ENCODE measurements at regions not wholly inside any gene's neighbourhood (a gene's known extent, or its start where the extent isn't known, plus 50 kb on each side); places are given as distances from the start of the nearest gene placed in this dataset.

- H3K4me1 Mint-ChIP-seq = no peaks in the 10 kb centered on the region
- no peaks in the 10 kb centered on the region for H3K9me3 ChIP-seq
- H3K36me3 Mint-ChIP-seq = no peaks in the 10 kb centered on the region
- DNase-seq (no peak), ATAC-seq (replicated peaks in 1 of 4) (no peak)
- H3K27ac Mint-ChIP-seq = no peak overlapping the region
- POLR2A ChIA-PET = interaction anchor here in 1 of 2 donors (0.6 kb wide), 1 partner anchor 124 kb away, joined by 3 read pairs; no protein-coding TSS in a partner anchor
- no peaks in the 10 kb centered on the region for H3K27me3 Mint-ChIP-seq
- no peak overlapping the region for H3K27ac ChIP-seq (ENCODE audit: low read length)
- no peak overlapping the region for H3K4me3 Mint-ChIP-seq
- H3K4me1 ChIP-seq (ENCODE audit: control insufficient read depth in 1 of 2, extremely low read depth in 1 of 2, insufficient read depth in 2 of 2, low read length in 2 of 2) = no peaks in the 10 kb centered on the region
- no peaks in the 10 kb centered on the region for H3K36me3 ChIP-seq (ENCODE audit: control insufficient read depth in 2 of 2, extremely low read depth in 1 of 2, insufficient read depth in 1 of 2, low read length in 1 of 2)
- peaks cover 14 to 18% (median 17%) of the 10 kb centered on the region in 3 donors for H3K9me3 Mint-ChIP-seq
- no peaks in the 10 kb centered on the region for H3K27me3 ChIP-seq (replicated peaks in 1 of 2; ENCODE audit: control insufficient read depth in 2 of 2, extremely low read depth in 1 of 2, insufficient read depth in 2 of 2, low read length in 1 of 2)
- no peak overlapping the region for H3K4me3 ChIP-seq (ENCODE audit: control insufficient read depth in 1 of 2, extremely low read depth in 1 of 2, low read length in 1 of 2)
- CTCF ChIA-PET = no interaction called here
These were observed 491.2 kb downstream of the PIK3C3 start for GRCh38 chr18:42446195-42446594.

GRCh38 chr18:42447688-42448087, 492.7 kb downstream of the PIK3C3 start:
- no peak overlapping the region for H3K27ac ChIP-seq (ENCODE audit: low read length)
- no peaks in the 10 kb centered on the region for H3K9me3 ChIP-seq
- H3K27me3 ChIP-seq (replicated peaks in 1 of 2; ENCODE audit: control insufficient read depth in 2 of 2, extremely low read depth in 1 of 2, insufficient read depth in 2 of 2, low read length in 1 of 2) = no peaks in the 10 kb centered on the region
- POLR2A ChIA-PET = no interaction called here
- DNase-seq (no peak), ATAC-seq (replicated peaks in 1 of 4) (no peak)
- H3K27ac Mint-ChIP-seq = no peak overlapping the region
- no peak overlapping the region for H3K4me3 ChIP-seq (ENCODE audit: control insufficient read depth in 1 of 2, extremely low read depth in 1 of 2, low read length in 1 of 2)
- H3K4me1 ChIP-seq (ENCODE audit: control insufficient read depth in 1 of 2, extremely low read depth in 1 of 2, insufficient read depth in 2 of 2, low read length in 2 of 2) = no peaks in the 10 kb centered on the region
- no peak overlapping the region for H3K4me3 Mint-ChIP-seq
- WGBS (ENCODE audit: insufficient coverage) = 100% methylated on average over 1 of the region's 1 CpG
- CTCF ChIA-PET = no interaction called here
- no peaks in the 10 kb centered on the region for H3K4me1 Mint-ChIP-seq
- no peaks in the 10 kb centered on the region for H3K36me3 ChIP-seq (ENCODE audit: control insufficient read depth in 2 of 2, extremely low read depth in 1 of 2, insufficient read depth in 1 of 2, low read length in 1 of 2)
- peaks cover 15 to 17% (median 17%) of the 10 kb centered on the region in 3 donors for H3K9me3 Mint-ChIP-seq
- no peaks in the 10 kb centered on the region for H3K27me3 Mint-ChIP-seq
- H3K36me3 Mint-ChIP-seq = no peaks in the 10 kb centered on the region

- Mint-ChIP-seq H3K4me1 (no peaks in the 10 kb centered on the region), H3K36me3 (no peaks in the 10 kb centered on the region), H3K4me3 (no peak overlapping the region), H3K27ac (no peak overlapping the region), H3K27me3 (no peaks in the 10 kb centered on the region), H3K9me3 (peaks cover 2 to 6% (median 6%) of the 10 kb centered on the region in 3 donors)
- Histone ChIP-seq H3K27me3 (replicated peaks in 1 of 2; ENCODE audit: control insufficient read depth in 2 of 2, extremely low read depth in 1 of 2, insufficient read depth in 2 of 2, low read length in 1 of 2) (no peaks in the 10 kb centered on the region), H3K36me3 (ENCODE audit: control insufficient read depth in 2 of 2, extremely low read depth in 1 of 2, insufficient read depth in 1 of 2, low read length in 1 of 2) (no peaks in the 10 kb centered on the region), H3K27ac (ENCODE audit: low read length) (no peak overlapping the region), H3K4me3 (ENCODE audit: control insufficient read depth in 1 of 2, extremely low read depth in 1 of 2, low read length in 1 of 2) (no peak overlapping the region), H3K9me3 (no peaks in the 10 kb centered on the region), H3K4me1 (ENCODE audit: control insufficient read depth in 1 of 2, extremely low read depth in 1 of 2, insufficient read depth in 2 of 2, low read length in 2 of 2) (no peaks in the 10 kb centered on the region)
- no peak for DNase-seq
- POLR2A ChIA-PET = no interaction called here
- WGBS (ENCODE audit: insufficient coverage) = no CpG with 5 or more reads among the region's 2 CpGs
- CTCF ChIA-PET = no interaction called here
- ATAC-seq (replicated peaks in 1 of 4) = no peak
These were observed 503.2 kb downstream of the PIK3C3 start for GRCh38 chr18:42458226-42458625.

- ATAC-seq (replicated peaks in 1 of 4) (no peak), DNase-seq (no peak)
- H3K9me3 Mint-ChIP-seq = peaks cover 0 to 2% (median 0%) of the 10 kb centered on the region in 3 donors
- Histone ChIP-seq H3K36me3 (ENCODE audit: control insufficient read depth in 2 of 2, extremely low read depth in 1 of 2, insufficient read depth in 1 of 2, low read length in 1 of 2) (no peaks in the 10 kb centered on the region), H3K4me3 (ENCODE audit: control insufficient read depth in 1 of 2, extremely low read depth in 1 of 2, low read length in 1 of 2) (no peak overlapping the region), H3K27ac (ENCODE audit: low read length) (no peak overlapping the region), H3K4me1 (ENCODE audit: control insufficient read depth in 1 of 2, extremely low read depth in 1 of 2, insufficient read depth in 2 of 2, low read length in 2 of 2) (no peaks in the 10 kb centered on the region), H3K9me3 (no peaks in the 10 kb centered on the region), H3K27me3 (replicated peaks in 1 of 2; ENCODE audit: control insufficient read depth in 2 of 2, extremely low read depth in 1 of 2, insufficient read depth in 2 of 2, low read length in 1 of 2) (no peaks in the 10 kb centered on the region)
- ChIA-PET POLR2A (no interaction called here), CTCF (no interaction called here)
- WGBS (ENCODE audit: insufficient coverage) = 87% methylated on average over 2 of the region's 2 CpGs
- H3K36me3 Mint-ChIP-seq = no peaks in the 10 kb centered on the region
- H3K27me3 Mint-ChIP-seq = no peaks in the 10 kb centered on the region
- H3K4me3 Mint-ChIP-seq = no peak overlapping the region
- no peaks in the 10 kb centered on the region for H3K4me1 Mint-ChIP-seq
- no peak overlapping the region for H3K27ac Mint-ChIP-seq
These were observed 504.8 kb downstream of the PIK3C3 start for GRCh38 chr18:42459873-42460272.

- no peaks in the 10 kb centered on the region for H3K36me3 ChIP-seq (ENCODE audit: control insufficient read depth in 2 of 2, extremely low read depth in 1 of 2, insufficient read depth in 1 of 2, low read length in 1 of 2)
- H3K4me3 Mint-ChIP-seq = no peak overlapping the region
- ChIA-PET CTCF (no interaction called here), POLR2A (no interaction called here)
- no CpG with 5 or more reads among the region's 1 CpG for WGBS (ENCODE audit: insufficient coverage)
- no peak overlapping the region for H3K27ac Mint-ChIP-seq
- no peaks in the 10 kb centered on the region for H3K4me1 ChIP-seq (ENCODE audit: control insufficient read depth in 1 of 2, extremely low read depth in 1 of 2, insufficient read depth in 2 of 2, low read length in 2 of 2)
- H3K9me3 Mint-ChIP-seq = peaks cover 0 to 7% (median 0%) of the 10 kb centered on the region in 3 donors
- no peaks in the 10 kb centered on the region for H3K36me3 Mint-ChIP-seq
- H3K27ac ChIP-seq (ENCODE audit: low read length) = no peak overlapping the region
- no peaks in the 10 kb centered on the region for H3K27me3 ChIP-seq (replicated peaks in 1 of 2; ENCODE audit: control insufficient read depth in 2 of 2, extremely low read depth in 1 of 2, insufficient read depth in 2 of 2, low read length in 1 of 2)
- H3K9me3 ChIP-seq = no peaks in the 10 kb centered on the region
- ATAC-seq (replicated peaks in 1 of 4) (no peak), DNase-seq (no peak)
- no peaks in the 10 kb centered on the region for H3K27me3 Mint-ChIP-seq
- H3K4me3 ChIP-seq (ENCODE audit: control insufficient read depth in 1 of 2, extremely low read depth in 1 of 2, low read length in 1 of 2) = no peak overlapping the region
- H3K4me1 Mint-ChIP-seq = no peaks in the 10 kb centered on the region
These were observed 516.9 kb downstream of the PIK3C3 start for GRCh38 chr18:42471885-42472284.

GRCh38 chr18:42473611-42474010, 518.6 kb downstream of the PIK3C3 start:
- Mint-ChIP-seq H3K9me3 (peaks cover 0 to 7% (median 0%) of the 10 kb centered on the region in 3 donors), H3K4me3 (no peak overlapping the region), H3K27ac (no peak overlapping the region), H3K36me3 (no peaks in the 10 kb centered on the region), H3K27me3 (no peaks in the 10 kb centered on the region), H3K4me1 (no peaks in the 10 kb centered on the region)
- Histone ChIP-seq H3K27me3 (replicated peaks in 1 of 2; ENCODE audit: control insufficient read depth in 2 of 2, extremely low read depth in 1 of 2, insufficient read depth in 2 of 2, low read length in 1 of 2) (no peaks in the 10 kb centered on the region), H3K4me3 (ENCODE audit: control insufficient read depth in 1 of 2, extremely low read depth in 1 of 2, low read length in 1 of 2) (no peak overlapping the region), H3K27ac (ENCODE audit: low read length) (no peak overlapping the region), H3K9me3 (no peaks in the 10 kb centered on the region), H3K36me3 (ENCODE audit: control insufficient read depth in 2 of 2, extremely low read depth in 1 of 2, insufficient read depth in 1 of 2, low read length in 1 of 2) (no peaks in the 10 kb centered on the region), H3K4me1 (ENCODE audit: control insufficient read depth in 1 of 2, extremely low read depth in 1 of 2, insufficient read depth in 2 of 2, low read length in 2 of 2) (no peaks in the 10 kb centered on the region)
- DNase-seq = no peak
- ChIA-PET POLR2A (no interaction called here), CTCF (no interaction called here)
- no peak for ATAC-seq (replicated peaks in 1 of 4)
- 100% methylated on average over 3 of the region's 6 CpGs for WGBS (ENCODE audit: insufficient coverage)

- ChIA-PET CTCF (interaction anchor here in 1 of 2 donors (0.6 kb wide), 1 partner anchor 127 kb away, joined by 3 read pairs; no protein-coding TSS in a partner anchor), POLR2A (no interaction called here)
- no peaks in the 10 kb centered on the region for H3K9me3 ChIP-seq
- no peak overlapping the region for H3K4me3 Mint-ChIP-seq
- no peak for DNase-seq
- no peaks in the 10 kb centered on the region for H3K4me1 ChIP-seq (ENCODE audit: control insufficient read depth in 1 of 2, extremely low read depth in 1 of 2, insufficient read depth in 2 of 2, low read length in 2 of 2)
- no peak overlapping the region for H3K4me3 ChIP-seq (ENCODE audit: control insufficient read depth in 1 of 2, extremely low read depth in 1 of 2, low read length in 1 of 2)
- no peak for ATAC-seq (replicated peaks in 1 of 4)
- no peaks in the 10 kb centered on the region for H3K36me3 ChIP-seq (ENCODE audit: control insufficient read depth in 2 of 2, extremely low read depth in 1 of 2, insufficient read depth in 1 of 2, low read length in 1 of 2)
- H3K9me3 Mint-ChIP-seq = peaks cover 0 to 7% (median 0%) of the 10 kb centered on the region in 3 donors
- no peak overlapping the region for H3K27ac Mint-ChIP-seq
- no peak overlapping the region for H3K27ac ChIP-seq (ENCODE audit: low read length)
- no peaks in the 10 kb centered on the region for H3K4me1 Mint-ChIP-seq
- H3K36me3 Mint-ChIP-seq = no peaks in the 10 kb centered on the region
- no peaks in the 10 kb centered on the region for H3K27me3 ChIP-seq (replicated peaks in 1 of 2; ENCODE audit: control insufficient read depth in 2 of 2, extremely low read depth in 1 of 2, insufficient read depth in 2 of 2, low read length in 1 of 2)
- H3K27me3 Mint-ChIP-seq = no peaks in the 10 kb centered on the region
These were observed 519.5 kb downstream of the PIK3C3 start for GRCh38 chr18:42474577-42474976.

All from T-cell (primary cell).